Bronchial epithelial cell (primary cell): ENCODE measurements at regions not wholly inside any gene's neighbourhood (a gene's known extent, or its start where the extent isn't known, plus 50 kb on each side); places are given as distances from the start of the nearest gene placed in this dataset.

Experiments used
- DNase-seq: peaks from one replicate; pipeline ENCODE4 v3.0.0-alpha.2; 2010; ENCODE audit warnings: low read depth
- FAIRE-seq: peaks from 2 replicates; lab custom pipeline; 2011; peaks lifted over from hg19 to GRCh38; lab: Jason Lieb, UNC
- H3K27me3 ChIP-seq: 2 replicates; pipeline ENCODE4 v1.5.1; 2011; ENCODE audit warnings: low read length; ENCODE audit not compliant: control insufficient read depth, insufficient read depth
- H3K36me3 ChIP-seq: 2 replicates; pipeline ENCODE4 v1.5.1; 2011; ENCODE audit warnings: low read length; ENCODE audit not compliant: control insufficient read depth, insufficient read depth
- H3K4me3 ChIP-seq: 2 replicates; pipeline ENCODE4 v1.5.1; 2011; ENCODE audit warnings: mild to moderate bottlenecking, low read depth, low read length, control low read depth
- TF ChIP-seq, protein P1 (sequence below): IDR thresholded peaks from 2 replicates; pipeline ENCODE4 v1.5.1; 2011; ENCODE audit warnings: mild to moderate bottlenecking, moderate library complexity, low read length, control low read depth, inconsistent platforms; ENCODE audit not compliant: insufficient read depth, severe bottlenecking

DNA sequence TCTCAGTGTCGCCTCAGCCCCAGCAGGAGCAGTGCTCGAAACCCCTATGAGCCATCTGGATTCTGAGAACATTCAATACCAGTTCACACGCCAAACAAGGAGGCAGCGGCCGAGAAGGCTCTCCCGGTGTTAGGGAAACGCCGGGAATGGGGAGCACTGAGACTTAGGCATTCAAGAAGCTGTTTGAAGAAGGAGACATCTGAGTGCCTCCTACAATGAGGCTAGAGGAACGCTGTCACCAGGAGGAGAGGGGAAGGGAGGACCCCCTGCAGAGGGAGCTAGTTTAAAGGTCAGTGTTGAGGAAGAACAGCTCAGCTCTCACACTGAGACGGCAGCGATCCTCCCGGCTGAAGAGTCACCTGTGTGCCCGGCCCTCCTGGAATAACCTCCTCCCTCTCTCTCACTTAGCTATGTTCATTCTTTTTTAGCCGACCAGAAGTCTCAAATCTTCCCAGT, 69.9 kb downstream of the SERPINA3 start:
- FAIRE-seq (no peak), DNase-seq (no peak)
- Histone ChIP-seq H3K36me3 (no peaks in the 10 kb centered on the region), H3K27me3 (no peaks in the 10 kb centered on the region), H3K4me3 (no peak overlapping the region)
- TF ChIP-seq, protein P1, sequence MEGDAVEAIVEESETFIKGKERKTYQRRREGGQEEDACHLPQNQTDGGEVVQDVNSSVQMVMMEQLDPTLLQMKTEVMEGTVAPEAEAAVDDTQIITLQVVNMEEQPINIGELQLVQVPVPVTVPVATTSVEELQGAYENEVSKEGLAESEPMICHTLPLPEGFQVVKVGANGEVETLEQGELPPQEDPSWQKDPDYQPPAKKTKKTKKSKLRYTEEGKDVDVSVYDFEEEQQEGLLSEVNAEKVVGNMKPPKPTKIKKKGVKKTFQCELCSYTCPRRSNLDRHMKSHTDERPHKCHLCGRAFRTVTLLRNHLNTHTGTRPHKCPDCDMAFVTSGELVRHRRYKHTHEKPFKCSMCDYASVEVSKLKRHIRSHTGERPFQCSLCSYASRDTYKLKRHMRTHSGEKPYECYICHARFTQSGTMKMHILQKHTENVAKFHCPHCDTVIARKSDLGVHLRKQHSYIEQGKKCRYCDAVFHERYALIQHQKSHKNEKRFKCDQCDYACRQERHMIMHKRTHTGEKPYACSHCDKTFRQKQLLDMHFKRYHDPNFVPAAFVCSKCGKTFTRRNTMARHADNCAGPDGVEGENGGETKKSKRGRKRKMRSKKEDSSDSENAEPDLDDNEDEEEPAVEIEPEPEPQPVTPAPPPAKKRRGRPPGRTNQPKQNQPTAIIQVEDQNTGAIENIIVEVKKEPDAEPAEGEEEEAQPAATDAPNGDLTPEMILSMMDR, result no peak

DNA sequence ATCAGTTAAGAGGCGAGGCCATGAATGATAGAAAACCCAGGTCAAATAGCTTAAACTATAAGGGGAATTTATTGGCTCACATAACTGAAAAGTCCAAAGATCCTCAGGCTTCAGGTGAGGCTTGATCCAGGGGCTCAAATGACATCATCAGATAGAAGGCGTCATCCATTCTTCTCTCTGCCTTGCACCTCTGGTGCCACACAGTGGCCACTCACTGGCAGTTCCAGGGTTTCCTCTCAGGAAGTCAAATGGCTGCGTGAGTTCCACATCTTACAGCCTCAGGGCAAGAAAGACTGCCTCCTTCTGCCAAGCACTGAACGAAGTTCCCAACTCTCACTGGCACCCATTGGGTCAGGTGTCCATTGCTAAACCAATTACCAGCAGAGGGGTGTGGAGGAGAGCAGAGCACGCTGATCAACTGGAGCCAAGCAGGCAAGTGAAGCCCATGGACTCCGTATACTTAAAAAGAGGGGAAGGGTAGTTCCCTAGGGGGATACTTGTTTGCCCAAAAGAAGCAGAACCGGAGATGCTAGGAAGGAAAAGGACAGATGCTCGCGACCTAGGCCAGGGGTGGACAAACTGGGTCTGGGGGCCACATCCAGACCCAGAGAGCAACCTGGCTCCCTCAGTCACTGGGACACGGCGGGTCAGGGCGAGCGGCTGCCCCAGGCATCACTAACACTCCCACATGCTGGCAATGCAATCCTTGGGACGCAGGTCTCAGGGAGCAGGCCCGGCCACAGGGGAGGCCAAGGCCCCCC, 69.3 kb downstream of the SERPINA3 start:
- Histone ChIP-seq H3K4me3 (no peak overlapping the region), H3K27me3 (no peaks in the 10 kb centered on the region), H3K36me3 (no peaks in the 10 kb centered on the region)
- no peak for FAIRE-seq
- TF ChIP-seq, protein P1, result peak; percentile 59
- peak; percentile 46 for DNase-seq

DNA sequence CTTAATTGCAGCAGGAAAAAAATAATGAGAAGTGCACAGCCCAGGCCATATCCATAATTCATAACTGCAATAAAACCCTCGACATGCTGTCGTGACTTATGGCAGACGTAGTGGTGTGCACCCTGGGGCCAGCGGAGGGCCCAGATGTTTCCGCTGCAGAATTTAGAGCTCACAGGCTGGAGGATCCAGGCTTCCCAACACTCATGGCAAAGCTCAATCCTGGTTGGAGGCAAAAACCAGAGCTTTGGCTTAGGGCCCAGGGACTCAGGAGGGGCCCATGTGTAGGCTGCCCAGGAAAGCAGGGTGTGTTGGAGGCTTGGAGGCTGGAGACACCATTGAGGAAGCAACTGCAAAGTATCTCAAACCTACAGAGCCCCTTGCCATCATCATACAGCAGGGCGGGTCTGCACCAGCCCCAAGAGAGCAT, 68.7 kb downstream of the SERPINA3 start:
- H3K27me3 ChIP-seq, result no peaks in the 10 kb centered on the region
- no peaks in the 10 kb centered on the region for H3K36me3 ChIP-seq
- H3K4me3 ChIP-seq, result no peak overlapping the region
- TF ChIP-seq, protein P1, result no peak
- FAIRE-seq (no peak), DNase-seq (no peak)

DNA sequence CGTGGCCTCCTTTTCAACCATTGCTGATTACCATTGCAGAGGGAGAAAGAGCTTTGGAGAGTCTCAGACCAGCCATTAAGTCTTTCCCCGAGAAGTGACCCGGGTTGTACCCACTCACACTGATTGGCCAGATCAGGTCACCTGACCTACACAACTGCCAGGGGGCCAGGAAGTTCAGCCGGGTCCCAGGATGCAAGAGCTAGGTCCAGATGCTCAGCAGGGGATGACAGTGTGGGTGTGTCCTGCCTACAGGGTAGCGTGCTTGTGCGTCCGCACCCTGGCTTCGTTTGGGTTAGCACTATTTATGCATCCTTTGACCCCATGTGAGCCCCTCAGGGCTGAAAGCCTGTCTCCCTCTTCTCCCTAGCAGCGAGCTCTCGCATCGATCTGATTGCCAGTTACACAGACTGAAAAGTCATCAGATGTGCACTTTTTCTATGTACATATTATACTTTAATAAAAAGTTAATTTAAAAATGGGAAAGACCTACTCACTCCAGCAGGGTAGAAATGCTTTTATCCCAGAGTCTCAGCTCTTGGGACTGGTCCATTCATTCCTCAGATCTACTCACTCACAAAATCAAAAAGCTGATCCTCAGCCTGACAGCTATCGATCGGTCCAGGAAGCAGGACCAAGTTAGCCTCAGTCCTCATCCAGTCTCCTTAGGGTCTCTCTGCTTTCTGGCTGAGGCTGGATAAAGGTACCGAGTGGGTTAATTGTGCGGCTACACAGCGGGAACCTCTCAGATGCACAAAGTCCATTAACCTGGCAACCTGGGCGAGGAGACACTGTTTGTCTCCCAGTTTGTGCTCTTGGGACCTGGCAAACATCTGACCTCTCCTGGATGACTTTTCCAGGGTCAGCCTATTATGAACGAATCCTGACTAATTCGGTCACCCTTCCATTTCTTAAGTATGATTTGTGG, 68.0 kb downstream of the SERPINA3 start:
- DNase-seq (no peak), FAIRE-seq (no peak)
- TF ChIP-seq, protein P1, result no peak
- Histone ChIP-seq H3K27me3 (no peaks in the 10 kb centered on the region), H3K36me3 (no peaks in the 10 kb centered on the region), H3K4me3 (no peak overlapping the region)

DNA sequence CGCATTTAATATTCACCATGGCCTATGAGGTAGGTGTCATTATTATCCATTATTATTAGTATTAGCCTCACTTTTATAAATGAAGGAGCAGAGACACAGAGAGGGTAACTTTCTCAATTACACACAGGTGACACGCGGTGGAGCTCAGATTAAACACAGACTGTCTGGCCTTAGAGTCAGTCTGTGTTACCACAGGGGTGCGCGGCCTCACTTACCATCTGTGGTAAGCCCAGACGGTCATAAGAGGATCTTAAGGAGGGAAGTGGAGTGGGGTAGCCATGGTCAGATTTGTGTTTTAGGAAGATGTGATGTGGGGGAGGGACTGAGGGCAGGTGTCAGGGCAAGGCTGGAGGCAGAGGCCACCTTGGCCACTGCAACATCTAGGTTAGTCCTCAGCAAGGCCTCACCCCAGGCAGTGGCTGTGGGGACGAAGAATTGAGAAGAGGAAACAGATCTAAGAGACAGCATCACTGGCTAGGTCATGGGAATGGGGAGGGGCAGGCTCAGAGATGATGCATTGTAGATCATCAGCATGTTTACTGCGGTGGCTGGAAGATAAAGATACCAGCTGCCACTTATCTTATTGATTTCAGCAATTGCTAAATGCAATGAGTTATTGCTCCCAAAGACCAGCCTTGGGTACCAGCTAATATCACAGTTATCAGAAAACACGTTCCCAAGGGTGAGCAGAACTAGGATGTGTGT, 67.1 kb downstream of the SERPINA3 start:
- no peaks in the 10 kb centered on the region for H3K27me3 ChIP-seq
- no peak overlapping the region for H3K4me3 ChIP-seq
- DNase-seq (no peak), FAIRE-seq (no peak)
- TF ChIP-seq, protein P1, result no peak
- no peaks in the 10 kb centered on the region for H3K36me3 ChIP-seq
